GM12878 (cell line): ENCODE measurements at regions not wholly inside any gene's neighbourhood (a gene's known extent, or its start where the extent isn't known, plus 50 kb on each side); places are given as distances from the start of the nearest gene placed in this dataset.
"Not testable (repeated sequence)": the region's sequence is repeated elsewhere in the genome, so short reads cannot be mapped to it uniquely, and the experiment has no call there.

Experiments used
- ATAC-seq: fragments of 200-7000 bp; cut with Tn5 transposase; 3 replicates; pipeline ENCODE4 v1.9.1; 2020; ENCODE audit warnings: mild to moderate bottlenecking, moderate library complexity
- BruUV-seq: library from RNA; stranded (reverse); fragments of 400-500 nt; replicated peaks from 2 replicates; lab custom pipeline; 2021; lab: Mats Ljungman, UMichigan
- CTCF ChIA-PET: fragments of 300-600 bp; sonication (Branson Sonifier 250); formaldehyde crosslinking; extraction: SDS; loops from one replicate; lab custom pipeline; 2021; ENCODE audit warnings: inconsistent platforms; lab: Yijun Ruan, JAX
- POLR2A ChIA-PET: fragments of 350-600 bp; formaldehyde crosslinking; extraction: SDS; loops from one replicate; lab custom pipeline; 2021; ENCODE audit warnings: inconsistent platforms; lab: Charles Lee
- RAD21 ChIA-PET: fragments of 300-600 bp; sonication (Branson Sonifier 250); formaldehyde crosslinking; loops from one replicate; lab custom pipeline; 2023; ENCODE audit warnings: antibody characterized with exemption; ENCODE audit not compliant: unreplicated experiment; lab: Charles Lee
- SMC1A ChIA-PET: fragments of 300-600 bp; sonication (Branson Sonifier 250); formaldehyde crosslinking; loops from one replicate; lab custom pipeline; 2023; ENCODE audit not compliant: unreplicated experiment, uncharacterized antibody; lab: Charles Lee
- DNase-seq: peaks from one replicate; pipeline ENCODE4 v3.0.0-alpha.2; 2011; ENCODE audit warnings: low read depth, low spot score
- FAIRE-seq: peaks from 3 replicates; lab custom pipeline; 2011; peaks lifted over from hg19 to GRCh38; lab: Jason Lieb, UNC
- H2AFZ ChIP-seq: 2 replicates; pipeline ENCODE4 v1.6.0; 2011; ENCODE audit warnings: low read depth, low read length, control low read depth; ENCODE audit not compliant: control insufficient read depth
- H3K27ac ChIP-seq: 2 replicates; pipeline ENCODE4 v1.5.1; 2011; ENCODE audit warnings: control low read depth; ENCODE audit not compliant: control insufficient read depth, insufficient read depth
- H3K27me3 ChIP-seq, 2 experiments: replicated peaks in 1 of 2; 2 replicates each; pipeline versions ENCODE4 v1.6.0 to v1.6.1; 2011; ENCODE audit warnings: low read length in 1 of 2; ENCODE audit not compliant: control insufficient read depth in 2 of 2, insufficient read depth in 2 of 2
- H3K36me3 ChIP-seq, 2 experiments: 2 replicates each; pipeline ENCODE4 v1.5.1; 2011; ENCODE audit warnings: low read length in 1 of 2; ENCODE audit not compliant: control insufficient read depth in 2 of 2, insufficient read depth in 2 of 2
- H3K4me1 ChIP-seq: 2 replicates; pipeline ENCODE4 v1.6.1; 2011; ENCODE audit warnings: mild to moderate bottlenecking, low read length, moderate library complexity, mixed read lengths; ENCODE audit not compliant: control insufficient read depth, insufficient read depth
- H3K4me2 ChIP-seq: 2 replicates; pipeline ENCODE4 v1.6.0; 2011; ENCODE audit warnings: control low read depth; ENCODE audit not compliant: control insufficient read depth, insufficient read depth
- H3K4me3 ChIP-seq: fragments of 200-600 bp; sonication (generic); 2 replicates; pipeline ENCODE4 v1.5.1; 2016
- H3K79me2 ChIP-seq: 2 replicates; pipeline ENCODE4 v1.6.0; 2011; ENCODE audit warnings: low read length; ENCODE audit not compliant: control insufficient read depth, insufficient read depth
- H3K9ac ChIP-seq: 2 replicates; pipeline ENCODE4 v1.8.0; 2011; ENCODE audit warnings: low read length, control low read depth, mixed read lengths; ENCODE audit not compliant: control insufficient read depth, insufficient read depth
- H3K9me3 ChIP-seq: replicated peaks from 3 replicates; pipeline ENCODE4 v1.5.1; 2011; ENCODE audit warnings: mild to moderate bottlenecking, low read length; ENCODE audit not compliant: control insufficient read depth, insufficient read depth
- H4K20me1 ChIP-seq: 2 replicates; pipeline ENCODE4 v1.6.0; 2011; ENCODE audit not compliant: control insufficient read depth, insufficient read depth
- KAT2A ChIP-seq: conservative IDR thresholded peaks from 2 replicates; pipeline ENCODE4 v1.6.1; 2011; ENCODE audit warnings: low read depth, low read length; ENCODE audit not compliant: control insufficient read depth
- NRF1 ChIP-seq: conservative IDR thresholded peaks from 2 replicates; pipeline ENCODE4 v1.6.1; 2011; ENCODE audit warnings: mild to moderate bottlenecking, low read depth, low read length, improper control_type of control experiment
- REST ChIP-seq: IDR thresholded peaks from 2 replicates; pipeline ENCODE4 v1.6.1; 2012; ENCODE audit warnings: mild to moderate bottlenecking, low read depth, low read length
- SREBF1 ChIP-seq: IDR thresholded peaks from 2 replicates; pipeline ENCODE4 v1.6.1; 2012; ENCODE audit warnings: mild to moderate bottlenecking, low read length
- WGBS: methylation state at CpG from one replicate; pipeline ENCODE4 v1.1.6; 2016; ENCODE audit warnings: low lambda C conversion rate; ENCODE audit not compliant: insufficient replicate concordance, insufficient coverage; ENCODE audit errors: missing lambda C conversion rate; 5-methylcytosine and 5-hydroxymethylcytosine counted together
- in situ Hi-C: fragments of 300-500 bp; cut with MboI; formaldehyde crosslinking; loops from 9 replicates; pipeline ENCODE4 v1.14.3; 2018; ENCODE audit warnings: mixed read lengths
- intact Hi-C: fragments of 100-400 bp; cut with micrococcal nuclease; formaldehyde crosslinking; loops from one replicate; pipeline ENCODE4 v1.14.2; 2022; ENCODE audit not compliant: unreplicated experiment

- no peak overlapping the region for H2AFZ ChIP-seq
- no peak overlapping the region for H3K27ac ChIP-seq
- ATAC-seq (no peak), FAIRE-seq (no peak), DNase-seq (no peak)
- no peaks in the 10 kb centered on the region for H3K79me2 ChIP-seq
- no peak overlapping the region for H3K4me3 ChIP-seq
- intact Hi-C loops, result no loop called here
- 8% methylated on average over 3 of the region's 3 CpGs for WGBS
- in situ Hi-C loops, result no loop called here
- peak; percentile 19; the same call in 1 of the 2 replicates for TF ChIP-seq REST
- no peak for TF ChIP-seq KAT2A
- no peak for TF ChIP-seq SREBF1
- no peak for TF ChIP-seq NRF1
- no TSS peak for BruUV-seq
- H3K36me3 ChIP-seq, result no peaks in the 10 kb centered on the region
- ChIA-PET RAD21 (no interaction called here), POLR2A (no interaction called here), SMC1A (no interaction called here), CTCF (interaction anchor here (0.5 kb wide), 1 partner anchor 553 kb away, joined by 5 read pairs; no protein-coding TSS in a partner anchor)
- H3K4me1 ChIP-seq, result no peaks in the 10 kb centered on the region
- H3K9ac ChIP-seq, result no peak overlapping the region
- no peaks in the 10 kb centered on the region for H3K27me3 ChIP-seq
- no peaks in the 10 kb centered on the region for H4K20me1 ChIP-seq
- no peak overlapping the region for H3K4me2 ChIP-seq
- no peaks in the 10 kb centered on the region for H3K9me3 ChIP-seq
These were observed 440.6 kb upstream of the IZUMO3 start for GRCh38 chr9:24986331-24986730.

GRCh38 chr9:24970780-24971179, 425.1 kb upstream of the IZUMO3 start:
- RAD21 ChIA-PET, result interaction anchor here (0.7 kb wide), 1 partner anchor 124 kb away, joined by 4 read pairs; no protein-coding TSS in a partner anchor
- ATAC-seq, result not testable (repeated sequence)

More at GRCh38 chr9:24970780-24971179, 425.1 kb upstream of the IZUMO3 start:
- H3K36me3 ChIP-seq, H3K9ac ChIP-seq, CTCF ChIA-PET, POLR2A ChIA-PET, H3K9me3 ChIP-seq, H2AFZ ChIP-seq, FAIRE-seq, H3K4me2 ChIP-seq, H3K27ac ChIP-seq, H3K27me3 ChIP-seq, intact Hi-C loops, H3K4me1 ChIP-seq, BruUV-seq, DNase-seq, H3K4me3 ChIP-seq, SMC1A ChIA-PET, H4K20me1 ChIP-seq, in situ Hi-C loops, H3K79me2 ChIP-seq: not testable (repeated sequence)
- WGBS, result 71% methylated on average over 8 of the region's 8 CpGs
